ENCODE measurements at regions not wholly inside any gene's neighbourhood (a gene's known extent, or its start where the extent isn't known, plus 50 kb on each side); places are given as distances from the start of the nearest gene placed in this dataset.

- no peak for TF ChIP-seq CTCF (IDR thresholded peaks at IDR 0.05 in 8 of 11, conservative IDR thresholded peaks at IDR 0.05 in 3 of 11)
- TF ChIP-seq POLR2A (IDR thresholded peaks at IDR 0.05), result no peak
Observed at GRCh38 chr1:25123551-25123950, 108.8 kb downstream of the SYF2 start.

Measured in spleen (tissue), 7 donors.